Fibroblast of the conjunctiva (primary cell): ENCODE measurements at regions not wholly inside any gene's neighbourhood (a gene's known extent, or its start where the extent isn't known, plus 50 kb on each side); places are given as distances from the start of the nearest gene placed in this dataset.

ENCODE experiments used
- DNase-seq: peaks from one replicate; pipeline ENCODE4 v3.0.0-alpha.2; 2010; ENCODE audit warnings: low read depth

GRCh38 chr4:89422441-89422990, 114.9 kb upstream of the GPRIN3 start:
- no peak for DNase-seq

- no peak for DNase-seq
Observed at GRCh38 chr4:89420507-89420906, 112.9 kb upstream of the GPRIN3 start.

- no peak for DNase-seq
Observed at GRCh38 chr4:89419111-89419695, 111.6 kb upstream of the GPRIN3 start.

GRCh38 chr4:89416960-89417359, 109.4 kb upstream of the GPRIN3 start:
- no peak for DNase-seq

- no peak for DNase-seq
Observed at GRCh38 chr4:89413518-89413917, 105.9 kb upstream of the GPRIN3 start.

- DNase-seq, result no peak
Observed at GRCh38 chr4:89411539-89412309, 104.1 kb upstream of the GPRIN3 start.

GRCh38 chr4:89410687-89411086, 103.1 kb upstream of the GPRIN3 start:
- DNase-seq, result no peak

GRCh38 chr4:89404530-89404929, 96.9 kb upstream of the GPRIN3 start:
- DNase-seq, result no peak

GRCh38 chr4:89403826-89404225, 96.2 kb upstream of the GPRIN3 start:
- no peak for DNase-seq

- no peak for DNase-seq
Observed at GRCh38 chr4:89400287-89401035, 92.9 kb upstream of the GPRIN3 start.

GRCh38 chr4:89398644-89399043, 91.0 kb upstream of the GPRIN3 start:
- DNase-seq, result no peak

GRCh38 chr4:89398146-89398545, 90.5 kb upstream of the GPRIN3 start:
- no peak for DNase-seq

- DNase-seq, result no peak
Observed at GRCh38 chr4:89397441-89397840, 89.8 kb upstream of the GPRIN3 start.

GRCh38 chr4:89382439-89382838, 74.8 kb upstream of the GPRIN3 start:
- no peak for DNase-seq

- DNase-seq, result no peak
Observed at GRCh38 chr4:89380980-89381379, 73.4 kb upstream of the GPRIN3 start.

- no peak for DNase-seq
Observed at GRCh38 chr4:89379511-89380044, 72.0 kb upstream of the GPRIN3 start.

GRCh38 chr4:89373394-89373793, 65.8 kb upstream of the GPRIN3 start:
- no peak for DNase-seq

GRCh38 chr4:89371614-89372013, 64.0 kb upstream of the GPRIN3 start:
- no peak for DNase-seq

GRCh38 chr4:89369581-89369980, 62.0 kb upstream of the GPRIN3 start:
- DNase-seq, result no peak

GRCh38 chr4:89368861-89369260, 61.3 kb upstream of the GPRIN3 start:
- no peak for DNase-seq

GRCh38 chr4:89365776-89366175, 58.2 kb upstream of the GPRIN3 start:
- no peak for DNase-seq

GRCh38 chr4:89365375-89365774, 57.8 kb upstream of the GPRIN3 start:
- DNase-seq, result no peak

- DNase-seq, result no peak
Observed at GRCh38 chr4:89364541-89364940, 56.9 kb upstream of the GPRIN3 start.
